ENCODE measurements at regions not wholly inside any gene's neighbourhood (a gene's known extent, or its start where the extent isn't known, plus 50 kb on each side); places are given as distances from the start of the nearest gene placed in this dataset.

GRCh38 chrX:6782831-6783230 lies 247.9 kb upstream of the VCX3A start:
- no peak for DNase-seq (ENCODE audit: low read depth in 2 of 2)

- no peak for DNase-seq (ENCODE audit: low read depth in 2 of 2)
Measured at GRCh38 chrX:6778544-6779503, 243.9 kb upstream of the VCX3A start.

- DNase-seq (ENCODE audit: low read depth in 2 of 2): no peak
Measured at GRCh38 chrX:6777238-6778002, 242.5 kb upstream of the VCX3A start.

GRCh38 chrX:6770936-6771335 lies 236.0 kb upstream of the VCX3A start:
- DNase-seq (ENCODE audit: low read depth in 2 of 2): no peak

GRCh38 chrX:6768881-6769280 lies 234.0 kb upstream of the VCX3A start:
- no peak for DNase-seq (ENCODE audit: low read depth in 2 of 2)

- DNase-seq (ENCODE audit: low read depth in 2 of 2): no peak
Measured at GRCh38 chrX:6761251-6761650, 226.3 kb upstream of the VCX3A start.

GRCh38 chrX:6759655-6760375 lies 224.9 kb upstream of the VCX3A start:
- DNase-seq (ENCODE audit: low read depth in 2 of 2): no peak

- no peak for DNase-seq (ENCODE audit: low read depth in 2 of 2)
Measured at GRCh38 chrX:6758234-6758633, 223.3 kb upstream of the VCX3A start.

GRCh38 chrX:6757631-6758030 lies 222.7 kb upstream of the VCX3A start:
- DNase-seq (ENCODE audit: low read depth in 2 of 2): no peak

- DNase-seq (ENCODE audit: low read depth in 2 of 2): no peak
Measured at GRCh38 chrX:6748595-6748994, 213.7 kb upstream of the VCX3A start.

- no peak for DNase-seq (ENCODE audit: low read depth in 2 of 2)
Measured at GRCh38 chrX:6738518-6739470, 203.9 kb upstream of the VCX3A start.

GRCh38 chrX:6734844-6735634 lies 200.1 kb upstream of the VCX3A start:
- no peak for DNase-seq (ENCODE audit: low read depth in 2 of 2)

GRCh38 chrX:6732101-6732500 lies 197.2 kb upstream of the VCX3A start:
- no peak for DNase-seq (ENCODE audit: low read depth in 2 of 2)

GRCh38 chrX:6729626-6730025 lies 194.7 kb upstream of the VCX3A start:
- no peak for DNase-seq (ENCODE audit: low read depth in 2 of 2)

GRCh38 chrX:6718766-6719165 lies 183.8 kb upstream of the VCX3A start:
- DNase-seq (ENCODE audit: low read depth in 2 of 2): no peak

- no peak for DNase-seq (ENCODE audit: low read depth in 2 of 2)
Measured at GRCh38 chrX:6708676-6709380, 173.9 kb upstream of the VCX3A start.

GRCh38 chrX:6708041-6708440 lies 173.1 kb upstream of the VCX3A start:
- no peak for DNase-seq (ENCODE audit: low read depth in 2 of 2)

- no peak for DNase-seq (ENCODE audit: low read depth in 2 of 2)
Measured at GRCh38 chrX:6707497-6707896, 172.6 kb upstream of the VCX3A start.

- no peak for DNase-seq (ENCODE audit: low read depth in 2 of 2)
Measured at GRCh38 chrX:6701085-6701484, 166.2 kb upstream of the VCX3A start.
